ENCODE measurements at regions not wholly inside any gene's neighbourhood (a gene's known extent, or its start where the extent isn't known, plus 50 kb on each side); places are given as distances from the start of the nearest gene placed in this dataset.

- TF ChIP-seq CTCF (IDR thresholded peaks at IDR 0.05) = no peak
- no peak for TF ChIP-seq SIN3A (IDR thresholded peaks at IDR 0.05; ENCODE audit: borderline replicate concordance, insufficient read depth, low read depth, low read length)
- no peak for TF ChIP-seq REST (IDR thresholded peaks at IDR 0.05; ENCODE audit: insufficient read depth in 1 of 2, low read depth in 2 of 2, low read length in 1 of 2)
- no peak for TF ChIP-seq POLR2AphosphoS5 (IDR thresholded peaks at IDR 0.05; ENCODE audit: low read depth, low read length)
These were observed 89.8 kb upstream of the TENT5A start for GRCh38 chr6:81842254-81842653.

All from Panc1 (cell line).